ENCODE measurements at regions not wholly inside any gene's neighbourhood (a gene's known extent, or its start where the extent isn't known, plus 50 kb on each side); places are given as distances from the start of the nearest gene placed in this dataset.

DNA sequence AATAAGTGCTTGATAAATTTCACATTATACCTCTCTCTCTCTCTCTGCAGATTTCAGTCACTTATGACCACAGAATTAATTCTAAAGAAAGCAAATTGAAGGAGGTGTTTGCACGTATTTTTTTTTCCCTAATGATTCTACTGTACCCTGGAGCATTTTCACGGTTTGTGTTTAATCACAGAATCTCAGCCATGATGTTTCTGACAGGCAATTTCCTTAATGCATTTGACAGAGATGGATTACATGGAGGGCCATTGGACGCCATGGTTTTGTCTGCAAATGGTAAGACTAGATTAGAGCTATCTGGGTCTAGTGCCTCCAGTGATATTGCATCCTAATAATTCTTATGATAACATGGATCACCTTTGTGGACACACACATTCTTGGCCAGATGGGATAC, 147.5 kb upstream of the RBFOX1 start:
- TF ChIP-seq ZC3H10 (CRISPR knock-in tag; IDR thresholded peaks at IDR 0.05), result no peak
- no peak for TF ChIP-seq ARNTL (CRISPR knock-in tag; IDR thresholded peaks at IDR 0.05; ENCODE audit: borderline replicate concordance, low read depth)
- TF ChIP-seq, protein P1, sequence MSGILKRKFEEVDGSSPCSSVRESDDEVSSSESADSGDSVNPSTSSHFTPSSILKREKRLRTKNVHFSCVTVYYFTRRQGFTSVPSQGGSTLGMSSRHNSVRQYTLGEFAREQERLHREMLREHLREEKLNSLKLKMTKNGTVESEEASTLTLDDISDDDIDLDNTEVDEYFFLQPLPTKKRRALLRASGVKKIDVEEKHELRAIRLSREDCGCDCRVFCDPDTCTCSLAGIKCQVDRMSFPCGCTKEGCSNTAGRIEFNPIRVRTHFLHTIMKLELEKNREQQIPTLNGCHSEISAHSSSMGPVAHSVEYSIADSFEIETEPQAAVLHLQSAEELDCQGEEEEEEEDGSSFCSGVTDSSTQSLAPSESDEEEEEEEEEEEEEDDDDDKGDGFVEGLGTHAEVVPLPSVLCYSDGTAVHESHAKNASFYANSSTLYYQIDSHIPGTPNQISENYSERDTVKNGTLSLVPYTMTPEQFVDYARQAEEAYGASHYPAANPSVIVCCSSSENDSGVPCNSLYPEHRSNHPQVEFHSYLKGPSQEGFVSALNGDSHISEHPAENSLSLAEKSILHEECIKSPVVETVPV (CRISPR knock-in tag; IDR thresholded peaks at IDR 0.05), result no peak
- TF ChIP-seq, protein P2, sequence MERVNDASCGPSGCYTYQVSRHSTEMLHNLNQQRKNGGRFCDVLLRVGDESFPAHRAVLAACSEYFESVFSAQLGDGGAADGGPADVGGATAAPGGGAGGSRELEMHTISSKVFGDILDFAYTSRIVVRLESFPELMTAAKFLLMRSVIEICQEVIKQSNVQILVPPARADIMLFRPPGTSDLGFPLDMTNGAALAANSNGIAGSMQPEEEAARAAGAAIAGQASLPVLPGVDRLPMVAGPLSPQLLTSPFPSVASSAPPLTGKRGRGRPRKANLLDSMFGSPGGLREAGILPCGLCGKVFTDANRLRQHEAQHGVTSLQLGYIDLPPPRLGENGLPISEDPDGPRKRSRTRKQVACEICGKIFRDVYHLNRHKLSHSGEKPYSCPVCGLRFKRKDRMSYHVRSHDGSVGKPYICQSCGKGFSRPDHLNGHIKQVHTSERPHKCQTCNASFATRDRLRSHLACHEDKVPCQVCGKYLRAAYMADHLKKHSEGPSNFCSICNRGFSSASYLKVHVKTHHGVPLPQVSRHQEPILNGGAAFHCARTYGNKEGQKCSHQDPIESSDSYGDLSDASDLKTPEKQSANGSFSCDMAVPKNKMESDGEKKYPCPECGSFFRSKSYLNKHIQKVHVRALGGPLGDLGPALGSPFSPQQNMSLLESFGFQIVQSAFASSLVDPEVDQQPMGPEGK (CRISPR knock-in tag; IDR thresholded peaks at IDR 0.05; ENCODE audit: borderline replicate concordance), result no peak
- TF ChIP-seq ZFP3 (CRISPR knock-in tag; IDR thresholded peaks at IDR 0.05), result no peak
- no peak for TF ChIP-seq ISL1 (CRISPR knock-in tag; IDR thresholded peaks at IDR 0.05)
- no peak for TF ChIP-seq SNAI2 (CRISPR knock-in tag; IDR thresholded peaks at IDR 0.05)
- no peak for TF ChIP-seq PPARA (CRISPR knock-in tag; IDR thresholded peaks at IDR 0.05; ENCODE audit: borderline replicate concordance)
- no peak for TF ChIP-seq OSR1 (CRISPR knock-in tag; IDR thresholded peaks at IDR 0.05)

Data from SK-N-SH treated with all-trans-retinoic acid at 6 μM for 48 hours (cell line).